Fibroblast of skin of scalp (primary cell): ENCODE measurements at regions not wholly inside any gene's neighbourhood (a gene's known extent, or its start where the extent isn't known, plus 50 kb on each side); places are given as distances from the start of the nearest gene placed in this dataset.
"Not testable (repeated sequence)": the region's sequence is repeated elsewhere in the genome, so short reads cannot be mapped to it uniquely, and the experiment has no call there.

Source experiments
- DNase-seq: peaks from one replicate; pipeline ENCODE4 v3.0.0-alpha.2; 2013

DNA sequence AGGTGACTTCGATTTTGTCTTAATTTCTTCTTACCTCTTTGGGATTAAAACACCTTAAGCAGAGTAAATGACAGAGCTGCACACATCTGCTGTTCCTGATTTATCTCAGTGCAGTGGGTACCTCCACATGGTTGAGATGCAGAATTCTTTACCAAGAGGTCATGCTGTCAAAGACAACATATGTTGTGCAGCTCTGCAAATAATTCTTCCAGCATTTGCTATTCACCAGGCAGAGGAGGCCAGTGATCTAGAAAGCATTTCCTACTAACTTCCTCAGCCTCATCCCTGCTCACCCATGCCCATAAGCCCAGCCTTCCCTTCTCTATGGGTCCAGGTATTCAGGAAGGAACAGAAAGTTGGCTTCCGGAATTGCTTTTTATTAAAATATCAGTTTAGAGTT lies 109.3 kb downstream of the THBS2 start:
- no peak for DNase-seq

DNA sequence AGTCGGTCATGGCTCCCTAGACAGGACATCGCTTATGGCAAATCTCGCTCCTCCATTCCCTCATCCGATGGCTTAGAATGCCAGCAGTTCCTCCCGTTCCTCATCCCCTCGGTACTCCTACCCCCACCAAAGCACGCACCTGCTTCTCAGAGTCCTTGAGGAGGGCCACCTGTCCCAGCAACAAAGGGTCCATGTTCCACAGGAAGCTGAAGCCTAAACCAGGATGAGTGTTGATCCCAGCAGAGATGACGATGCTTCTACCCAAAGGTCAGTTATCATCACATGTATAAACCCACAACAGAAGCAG lies 111.2 kb downstream of the THBS2 start:
- no peak for DNase-seq

DNA sequence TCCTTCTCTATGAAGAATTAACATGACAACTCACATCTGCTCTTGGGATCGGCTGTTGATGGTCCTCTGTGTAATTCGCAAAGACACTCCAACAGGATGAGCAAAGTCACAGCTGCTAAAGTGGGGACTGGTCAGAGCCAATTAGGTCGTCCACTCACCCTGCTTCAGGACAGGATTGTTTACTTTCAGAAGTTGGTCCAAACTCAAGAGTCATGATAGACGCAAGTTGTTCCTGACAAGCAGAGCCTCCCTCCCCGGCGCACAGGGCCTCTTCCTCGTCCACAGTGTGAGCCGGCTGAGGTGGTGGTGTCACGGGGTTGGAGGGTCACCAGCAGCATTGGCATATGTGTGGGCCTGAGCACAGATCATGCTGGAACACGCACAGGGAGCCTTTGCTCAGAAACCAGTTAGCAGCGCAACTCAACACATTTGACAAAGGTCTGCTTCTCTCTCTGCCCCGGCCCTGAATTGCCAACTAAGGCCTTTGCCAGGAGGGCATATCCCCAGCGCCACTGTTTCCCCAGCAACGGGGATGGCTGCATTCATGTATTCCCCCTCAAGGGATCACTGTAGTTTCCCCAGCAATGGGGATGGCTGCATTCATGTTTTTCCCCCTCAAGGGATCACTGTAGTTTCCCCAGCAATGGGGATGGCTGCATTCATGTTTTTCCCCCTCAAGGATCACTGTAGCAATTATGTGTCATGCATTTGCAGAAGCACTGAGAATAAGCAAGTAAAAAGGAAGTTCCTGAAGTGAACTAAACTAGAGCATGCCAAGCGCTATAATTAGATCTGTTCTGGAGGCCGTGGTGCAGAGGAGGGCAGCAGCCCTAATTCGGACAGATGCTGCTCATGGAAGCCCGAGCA lies 111.7 kb downstream of the THBS2 start:
- DNase-seq, result no peak

GRCh38 chr6:169140986-169141495 lies 112.6 kb downstream of the THBS2 start:
- no peak for DNase-seq

- DNase-seq, result no peak
Observed at GRCh38 chr6:169139179-169139971, 114.3 kb downstream of the THBS2 start.

DNA sequence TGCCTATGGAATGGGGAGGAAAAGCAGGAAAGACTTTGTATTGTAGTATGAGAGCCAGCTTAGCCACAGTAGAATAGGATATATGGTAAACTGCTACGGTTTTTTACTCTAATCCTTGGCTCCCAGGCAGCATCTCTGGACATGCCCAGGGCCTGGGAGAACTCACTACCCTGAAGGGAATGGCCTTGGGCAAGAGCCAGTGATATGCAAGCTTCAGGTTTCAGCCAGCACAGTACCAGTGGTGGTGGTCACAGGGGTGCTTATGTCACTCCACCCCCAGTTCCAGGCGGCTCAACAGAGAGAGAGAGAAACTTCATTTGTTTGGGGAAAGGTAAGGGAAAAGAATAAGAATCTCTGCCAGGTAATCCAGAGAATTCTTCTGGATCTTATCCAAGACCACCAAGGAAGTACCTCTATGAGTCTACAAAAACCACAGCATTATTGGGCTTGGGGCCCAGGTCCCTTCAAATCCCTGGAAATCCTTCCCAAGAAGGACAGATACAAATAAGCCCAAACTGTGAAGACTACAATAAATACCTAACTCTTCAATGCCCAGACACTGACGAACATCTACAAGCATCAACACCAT lies 121.2 kb downstream of the THBS2 start:
- peak; percentile 18 for DNase-seq

GRCh38 chr6:169131390-169131789 lies 122.3 kb downstream of the THBS2 start:
- DNase-seq, result peak; percentile 9

- DNase-seq, result no peak
Observed at GRCh38 chr6:169130113-169130512, 123.5 kb downstream of the THBS2 start.

DNA sequence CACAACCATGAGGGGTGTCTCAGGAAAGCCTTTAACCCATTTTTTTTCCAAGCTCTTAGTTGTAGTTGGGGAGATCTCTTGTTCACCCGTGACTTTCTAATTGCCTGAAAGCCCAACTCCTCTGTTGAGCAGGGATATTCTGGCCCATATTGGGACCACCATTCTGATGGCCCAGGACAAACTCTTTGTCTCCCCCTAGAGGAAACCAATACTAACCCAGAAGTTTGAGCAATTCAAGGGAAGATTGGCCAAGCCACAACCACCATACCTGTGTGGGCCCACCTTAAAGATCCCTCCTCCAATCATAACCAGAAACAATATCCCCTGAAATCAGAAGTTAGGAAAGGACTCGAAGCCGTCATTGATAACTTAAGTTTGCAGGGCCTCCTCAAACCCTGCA lies 132.6 kb downstream of the THBS2 start:
- no peak for DNase-seq

DNA sequence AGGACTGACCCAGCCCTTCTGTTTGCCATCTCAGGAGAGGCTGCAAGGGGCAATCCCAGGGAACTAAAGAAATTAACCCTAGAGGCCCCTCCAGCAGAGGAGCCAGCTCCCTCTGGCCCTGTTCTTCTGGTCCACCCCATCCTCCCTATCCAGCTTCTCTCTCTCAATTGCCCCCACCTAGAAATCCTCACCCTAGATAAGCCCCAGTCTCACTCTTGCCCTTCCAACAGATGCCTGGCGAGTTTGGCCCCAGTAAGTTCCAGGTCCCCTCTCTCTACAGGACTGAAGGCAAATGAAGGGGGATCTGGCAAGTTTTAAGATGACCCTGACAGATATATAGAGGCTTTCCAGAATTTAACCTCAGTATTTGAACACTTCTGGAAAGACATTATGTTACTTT lies 134.0 kb downstream of the THBS2 start:
- DNase-seq, result no peak

- DNase-seq, result no peak
Observed at GRCh38 chr6:169118346-169118830, 135.3 kb downstream of the THBS2 start.

GRCh38 chr6:169117663-169118062 lies 136.0 kb downstream of the THBS2 start:
- DNase-seq, result no peak

DNA sequence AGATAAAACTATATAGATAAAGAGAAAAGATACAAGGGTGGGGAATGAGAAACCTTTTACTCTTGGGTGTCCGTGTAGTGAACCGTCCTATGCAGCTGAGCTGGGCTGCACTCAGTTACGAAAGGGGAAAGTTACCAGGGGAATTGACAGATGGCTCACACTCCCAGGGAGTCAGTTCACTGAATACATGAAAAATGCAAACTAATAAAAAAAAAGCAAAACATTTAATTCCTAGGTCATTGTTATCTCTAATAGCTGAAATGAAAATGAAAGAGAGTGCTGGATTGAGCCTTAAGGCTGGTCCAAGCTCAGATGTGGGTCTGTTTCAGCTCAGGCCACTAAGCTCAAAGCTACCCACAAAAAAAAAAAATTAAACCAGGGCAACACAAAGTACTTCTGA lies 138.0 kb downstream of the THBS2 start:
- DNase-seq, result no peak

- not testable (repeated sequence) for DNase-seq
Observed at GRCh38 chr6:169114632-169115031, 139.0 kb downstream of the THBS2 start.

DNA sequence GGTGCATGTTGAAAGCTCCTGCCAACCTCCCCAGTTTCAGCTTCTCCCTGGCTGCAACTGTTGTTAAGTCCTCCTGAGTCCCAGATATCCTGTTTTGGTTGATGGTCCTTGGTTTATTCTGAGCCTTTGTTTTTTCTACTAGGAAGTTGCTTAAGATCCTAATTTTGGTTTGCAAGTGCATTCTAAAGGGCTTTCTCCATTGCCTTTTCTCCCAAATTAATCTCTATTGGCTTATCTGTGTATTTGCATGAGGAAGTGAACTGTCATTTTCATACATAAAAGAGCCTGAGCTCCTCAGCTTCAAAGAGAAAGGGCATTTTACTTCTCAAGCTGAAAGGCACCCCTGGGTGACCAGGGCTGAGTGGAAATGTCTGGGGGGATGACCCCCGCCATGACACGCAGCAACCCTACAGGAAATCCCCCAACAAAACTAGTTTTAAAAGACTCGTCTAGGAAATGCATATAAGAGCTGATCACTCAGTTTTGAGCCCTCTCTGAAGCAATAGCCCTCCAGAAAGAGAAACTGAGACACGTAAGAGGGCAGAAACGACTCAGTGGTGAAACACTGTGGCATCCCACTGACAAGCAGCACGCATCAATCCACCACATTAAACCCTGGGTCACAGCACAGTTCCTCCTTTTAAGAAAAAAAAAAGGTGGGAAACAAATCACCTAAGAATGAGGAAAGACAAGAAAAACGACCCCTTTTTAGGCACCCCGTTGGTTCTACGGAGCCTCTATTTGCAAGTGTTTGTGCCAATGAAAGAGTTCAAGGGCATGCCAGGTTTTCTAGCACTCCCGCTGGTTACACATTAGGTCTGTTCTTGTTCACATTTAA lies 140.9 kb downstream of the THBS2 start:
- DNase-seq, result no peak

- DNase-seq, result no peak
Observed at GRCh38 chr6:169111203-169111602, 142.4 kb downstream of the THBS2 start.

- DNase-seq, result no peak
Observed at GRCh38 chr6:169109411-169110220, 144.0 kb downstream of the THBS2 start.

DNA sequence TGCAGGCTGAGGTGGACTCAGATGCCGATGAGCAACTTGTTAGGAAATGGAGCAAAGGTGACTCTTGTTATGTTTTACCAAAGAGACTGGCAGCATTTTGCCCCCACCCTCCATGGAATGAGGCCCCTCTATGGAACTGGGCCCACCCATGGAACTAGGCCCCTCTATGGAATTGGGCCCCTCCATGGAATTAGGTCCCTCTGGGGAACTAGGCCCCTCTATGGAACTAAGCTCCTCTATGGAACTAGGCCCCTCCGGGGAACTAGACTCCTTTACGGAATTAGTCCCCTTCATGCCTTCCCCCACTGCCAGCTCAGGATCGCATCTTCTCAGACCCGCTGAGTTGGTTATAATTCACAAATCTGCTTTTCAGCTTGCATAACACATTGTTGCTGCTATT lies 144.9 kb downstream of the THBS2 start:
- no peak for DNase-seq

GRCh38 chr6:169106176-169106575 lies 147.5 kb downstream of the THBS2 start:
- DNase-seq, result no peak

DNA sequence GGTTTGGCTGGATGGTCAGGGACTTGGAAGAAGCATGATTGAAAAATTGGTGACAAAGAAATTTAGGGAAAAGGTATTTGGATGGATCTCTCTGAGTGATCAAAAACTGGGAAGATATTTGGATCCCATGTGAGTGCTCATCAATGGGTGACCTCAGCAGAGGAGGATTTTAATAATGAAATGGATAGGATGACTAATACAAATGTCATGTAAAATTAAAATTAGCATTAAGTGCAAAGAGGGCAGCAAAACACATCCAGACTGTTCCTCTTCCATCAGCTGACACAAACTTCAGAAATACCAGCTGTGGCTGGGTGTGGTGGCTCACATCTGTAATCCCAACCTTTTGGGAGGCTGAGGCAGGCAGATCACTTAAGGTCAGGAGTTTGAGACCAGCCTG lies 151.7 kb downstream of the THBS2 start:
- peak; percentile 75 for DNase-seq

GRCh38 chr6:169101036-169101805 lies 152.4 kb downstream of the THBS2 start:
- DNase-seq, result no peak
